ENCODE measurements at regions not wholly inside any gene's neighbourhood (a gene's known extent, or its start where the extent isn't known, plus 50 kb on each side); places are given as distances from the start of the nearest gene placed in this dataset.

GRCh38 chr3:88385090-88385489, 235.3 kb downstream of the C3orf38 start:
- Mint-ChIP-seq H3K4me1 (no peaks in the 10 kb centered on the region), H3K27ac (no peak overlapping the region), H3K9me3 (peaks cover 3% of the 10 kb centered on the region), H3K36me3 (ENCODE audit: low read depth) (no peaks in the 10 kb centered on the region), H3K4me3 (no peak overlapping the region), H3K27me3 (ENCODE audit: low read depth) (no peaks in the 10 kb centered on the region)
- TF ChIP-seq CTCF (IDR thresholded peaks at IDR 0.05; ENCODE audit: unreplicated experiment in 3 of 3), result no peak

DNA sequence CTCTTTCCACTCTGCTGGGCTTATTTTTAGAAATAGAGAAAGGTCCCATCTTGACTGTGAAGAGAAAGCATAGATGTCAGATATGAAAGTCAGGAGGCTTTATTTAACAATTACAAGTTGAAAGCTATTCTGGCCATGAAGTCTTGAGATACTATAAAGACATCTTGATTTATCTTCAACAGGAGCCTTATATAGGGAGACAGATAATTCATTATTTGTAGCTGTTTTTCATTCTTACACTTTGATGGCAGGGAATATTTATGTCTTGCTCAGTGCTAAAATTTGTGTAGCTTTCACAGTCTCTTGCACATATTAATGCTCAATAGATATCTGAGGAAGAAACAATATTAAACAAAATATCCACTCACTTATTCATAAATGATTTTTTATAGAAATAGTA, 248.8 kb downstream of the C3orf38 start:
- Mint-ChIP-seq H3K4me1 (no peaks in the 10 kb centered on the region), H3K27me3 (ENCODE audit: low read depth) (no peaks in the 10 kb centered on the region), H3K4me3 (no peak overlapping the region), H3K9me3 (no peaks in the 10 kb centered on the region), H3K36me3 (ENCODE audit: low read depth) (no peaks in the 10 kb centered on the region), H3K27ac (peak overlapping the region in 1 of 3 experiments; percentile 1)
- TF ChIP-seq CTCF (IDR thresholded peaks at IDR 0.05; ENCODE audit: unreplicated experiment in 3 of 3), result no peak

GRCh38 chr3:88403319-88403718, 253.6 kb downstream of the C3orf38 start:
- H3K4me1 Mint-ChIP-seq, result no peaks in the 10 kb centered on the region
- no peaks in the 10 kb centered on the region for H3K36me3 Mint-ChIP-seq (ENCODE audit: low read depth)
- H3K27me3 Mint-ChIP-seq (ENCODE audit: low read depth), result peaks cover 4% of the 10 kb centered on the region
- no peak for TF ChIP-seq CTCF (IDR thresholded peaks at IDR 0.05; ENCODE audit: unreplicated experiment in 3 of 3)
- H3K4me3 Mint-ChIP-seq, result no peak overlapping the region
- no peak overlapping the region for H3K27ac Mint-ChIP-seq
- no peaks in the 10 kb centered on the region for H3K9me3 Mint-ChIP-seq

- no peaks in the 10 kb centered on the region for H3K9me3 Mint-ChIP-seq
- no peak overlapping the region for H3K27ac Mint-ChIP-seq
- H3K4me1 Mint-ChIP-seq, result no peaks in the 10 kb centered on the region
These were observed 258.3 kb downstream of the C3orf38 start for GRCh38 chr3:88408097-88408496.

DNA sequence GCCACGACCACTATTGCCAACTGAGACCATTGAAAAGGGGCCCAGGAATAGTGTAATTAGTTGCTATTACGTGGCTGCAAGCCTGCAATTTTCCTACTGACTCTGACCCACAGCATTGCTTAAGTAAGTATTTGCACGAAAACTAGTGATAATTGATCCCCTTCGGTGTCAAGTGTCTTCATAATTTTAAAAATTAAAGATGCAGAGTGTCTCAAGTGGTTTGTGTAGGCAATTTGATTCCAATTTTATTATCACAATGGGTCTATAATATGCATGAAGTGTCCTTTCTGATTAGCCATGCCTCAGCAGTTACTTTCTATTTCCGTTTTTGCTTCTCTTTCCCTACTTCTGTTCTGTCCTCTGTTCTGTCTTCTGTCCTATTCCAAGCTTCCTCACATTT, 259.2 kb downstream of the C3orf38 start:
- H3K27ac Mint-ChIP-seq, result no peak overlapping the region
- TF ChIP-seq CTCF (IDR thresholded peaks at IDR 0.05; ENCODE audit: unreplicated experiment in 3 of 3), result no peak

More at GRCh38 chr3:88408097-88408496, 258.3 kb downstream of the C3orf38 start:
- peaks cover 4% of the 10 kb centered on the region for H3K27me3 Mint-ChIP-seq (ENCODE audit: low read depth)
- no peak overlapping the region for H3K4me3 Mint-ChIP-seq
- no peak for TF ChIP-seq CTCF (IDR thresholded peaks at IDR 0.05; ENCODE audit: unreplicated experiment in 3 of 3)
- H3K36me3 Mint-ChIP-seq (ENCODE audit: low read depth), result no peaks in the 10 kb centered on the region

GRCh38 chr3:88410259-88410658, 260.5 kb downstream of the C3orf38 start:
- Mint-ChIP-seq H3K27ac (no peak overlapping the region), H3K4me1 (no peaks in the 10 kb centered on the region), H3K4me3 (no peak overlapping the region), H3K9me3 (no peaks in the 10 kb centered on the region), H3K36me3 (ENCODE audit: low read depth) (no peaks in the 10 kb centered on the region), H3K27me3 (ENCODE audit: low read depth) (peaks cover 4% of the 10 kb centered on the region)
- no peak for TF ChIP-seq CTCF (IDR thresholded peaks at IDR 0.05; ENCODE audit: unreplicated experiment in 3 of 3)

More for the DNA sequence above, 259.2 kb downstream of the C3orf38 start:
- Mint-ChIP-seq H3K4me3 (no peak overlapping the region), H3K9me3 (no peaks in the 10 kb centered on the region), H3K27me3 (ENCODE audit: low read depth) (peaks cover 4% of the 10 kb centered on the region), H3K4me1 (no peaks in the 10 kb centered on the region), H3K36me3 (ENCODE audit: low read depth) (no peaks in the 10 kb centered on the region)
